Activated CD4-positive, alpha-beta T cell treated with anti-CD3 and anti-CD28 coated beads, Interleukin-2, Interleukin-6, amounts not matched to agents 100 ng/mL and 50 ng/mL, durations not matched to agents 16 hours and 8 hours (primary cell): ENCODE measurements at regions not wholly inside any gene's neighbourhood (a gene's known extent, or its start where the extent isn't known, plus 50 kb on each side); places are given as distances from the start of the nearest gene placed in this dataset.
"Not testable (repeated sequence)": the region's sequence is repeated elsewhere in the genome, so short reads cannot be mapped to it uniquely, and the experiment has no call there.

Experiments
- DNase-seq: peaks from one replicate; pipeline ENCODE4 v3.0.0-alpha.2; 2020

GRCh38 chr4:10388146-10388545 lies 69.1 kb downstream of the ZNF518B start:
- DNase-seq = not testable (repeated sequence)

- no peak for DNase-seq
Measured at GRCh38 chr4:10385994-10386394, 71.2 kb downstream of the ZNF518B start.

GRCh38 chr4:10384974-10385373 lies 72.3 kb downstream of the ZNF518B start:
- no peak for DNase-seq

GRCh38 chr4:10383417-10383816 lies 73.8 kb downstream of the ZNF518B start:
- no peak for DNase-seq

- not testable (repeated sequence) for DNase-seq
Measured at GRCh38 chr4:10382171-10382570, 75.1 kb downstream of the ZNF518B start.

GRCh38 chr4:10381146-10381545 lies 76.1 kb downstream of the ZNF518B start:
- DNase-seq = no peak

GRCh38 chr4:10380735-10381134 lies 76.5 kb downstream of the ZNF518B start:
- DNase-seq = no peak

- no peak for DNase-seq
Measured at GRCh38 chr4:10371869-10372471, 85.3 kb downstream of the ZNF518B start.

GRCh38 chr4:10371121-10371520 lies 86.1 kb downstream of the ZNF518B start:
- no peak for DNase-seq

GRCh38 chr4:10369517-10369916 lies 87.7 kb downstream of the ZNF518B start:
- DNase-seq = no peak

- no peak for DNase-seq
Measured at GRCh38 chr4:10366628-10367027, 90.6 kb downstream of the ZNF518B start.

GRCh38 chr4:10364194-10364593 lies 93.0 kb downstream of the ZNF518B start:
- no peak for DNase-seq

- no peak for DNase-seq
Measured at GRCh38 chr4:10354746-10355145, 102.5 kb downstream of the ZNF518B start.

- DNase-seq = no peak
Measured at GRCh38 chr4:10354225-10354624, 103.0 kb downstream of the ZNF518B start.

GRCh38 chr4:10353110-10353509 lies 104.1 kb downstream of the ZNF518B start:
- no peak for DNase-seq

- no peak for DNase-seq
Measured at GRCh38 chr4:10348241-10348640, 109.0 kb downstream of the ZNF518B start.

GRCh38 chr4:10347815-10348214 lies 109.4 kb downstream of the ZNF518B start:
- no peak for DNase-seq

- no peak for DNase-seq
Measured at GRCh38 chr4:10347281-10347795, 109.9 kb downstream of the ZNF518B start.

- DNase-seq = no peak
Measured at GRCh38 chr4:10346023-10346422, 111.2 kb downstream of the ZNF518B start.

- no peak for DNase-seq
Measured at GRCh38 chr4:10345381-10345784, 111.8 kb downstream of the ZNF518B start.

- DNase-seq = no peak
Measured at GRCh38 chr4:10344824-10345223, 112.4 kb downstream of the ZNF518B start.

GRCh38 chr4:10343656-10344055 lies 113.6 kb downstream of the ZNF518B start:
- no peak for DNase-seq

- DNase-seq = no peak
Measured at GRCh38 chr4:10342866-10343265, 114.4 kb downstream of the ZNF518B start.

- no peak for DNase-seq
Measured at GRCh38 chr4:10336471-10336870, 120.8 kb downstream of the ZNF518B start.

- DNase-seq = no peak
Measured at GRCh38 chr4:10335050-10335449, 122.2 kb downstream of the ZNF518B start.
